Omental fat pad (tissue), 3 donors: ENCODE measurements at regions not wholly inside any gene's neighbourhood (a gene's known extent, or its start where the extent isn't known, plus 50 kb on each side); places are given as distances from the start of the nearest gene placed in this dataset.
"Not testable (repeated sequence)": the region's sequence is repeated elsewhere in the genome, so short reads cannot be mapped to it uniquely, and the experiment has no call there.

Source experiments
- ATAC-seq: fragments of 150-250 bp; one replicate; pipeline ENCODE4 v1.9.1; 2016; ENCODE audit warnings: mild to moderate bottlenecking, moderate library complexity; ENCODE audit not compliant: low FRiP score
- DNase-seq: peaks from one replicate; pipeline ENCODE4 v3.0.0-alpha.2; 2019; ENCODE audit warnings: low spot score
- TF ChIP-seq, protein P1 (sequence below), 3 donors: fragments of 450-650 bp; IDR thresholded peaks; one replicate each; pipeline ENCODE4 v1.5.1; 2016 to 2017; ENCODE audit warnings: antibody characterized with exemption in 3 of 3, mild to moderate bottlenecking in 3 of 3, moderate library complexity in 2 of 3

DNA sequence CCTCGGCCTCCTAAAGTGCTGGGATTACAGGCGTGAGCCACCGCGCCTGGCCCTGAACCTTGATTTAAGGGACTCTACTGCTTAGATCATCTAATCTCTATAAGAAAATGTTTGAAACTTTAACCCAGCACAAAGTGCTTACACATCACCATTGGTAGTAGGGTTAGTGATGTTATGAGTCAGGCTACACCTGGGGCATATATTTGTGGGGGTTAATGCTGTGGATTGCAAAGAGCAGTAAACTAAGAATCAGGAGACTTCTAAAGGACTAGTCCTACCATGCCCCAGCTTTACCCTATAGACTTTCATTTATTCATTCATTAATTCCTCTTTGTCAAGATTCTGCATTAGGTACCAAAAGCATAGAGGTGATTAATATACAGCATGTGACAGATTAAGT, 880.5 kb downstream of the TTLL7 start:
- DNase-seq (no peak), ATAC-seq (no peak)
- TF ChIP-seq, protein P1, sequence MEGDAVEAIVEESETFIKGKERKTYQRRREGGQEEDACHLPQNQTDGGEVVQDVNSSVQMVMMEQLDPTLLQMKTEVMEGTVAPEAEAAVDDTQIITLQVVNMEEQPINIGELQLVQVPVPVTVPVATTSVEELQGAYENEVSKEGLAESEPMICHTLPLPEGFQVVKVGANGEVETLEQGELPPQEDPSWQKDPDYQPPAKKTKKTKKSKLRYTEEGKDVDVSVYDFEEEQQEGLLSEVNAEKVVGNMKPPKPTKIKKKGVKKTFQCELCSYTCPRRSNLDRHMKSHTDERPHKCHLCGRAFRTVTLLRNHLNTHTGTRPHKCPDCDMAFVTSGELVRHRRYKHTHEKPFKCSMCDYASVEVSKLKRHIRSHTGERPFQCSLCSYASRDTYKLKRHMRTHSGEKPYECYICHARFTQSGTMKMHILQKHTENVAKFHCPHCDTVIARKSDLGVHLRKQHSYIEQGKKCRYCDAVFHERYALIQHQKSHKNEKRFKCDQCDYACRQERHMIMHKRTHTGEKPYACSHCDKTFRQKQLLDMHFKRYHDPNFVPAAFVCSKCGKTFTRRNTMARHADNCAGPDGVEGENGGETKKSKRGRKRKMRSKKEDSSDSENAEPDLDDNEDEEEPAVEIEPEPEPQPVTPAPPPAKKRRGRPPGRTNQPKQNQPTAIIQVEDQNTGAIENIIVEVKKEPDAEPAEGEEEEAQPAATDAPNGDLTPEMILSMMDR (IDR thresholded peaks at IDR 0.05) = no peak

DNA sequence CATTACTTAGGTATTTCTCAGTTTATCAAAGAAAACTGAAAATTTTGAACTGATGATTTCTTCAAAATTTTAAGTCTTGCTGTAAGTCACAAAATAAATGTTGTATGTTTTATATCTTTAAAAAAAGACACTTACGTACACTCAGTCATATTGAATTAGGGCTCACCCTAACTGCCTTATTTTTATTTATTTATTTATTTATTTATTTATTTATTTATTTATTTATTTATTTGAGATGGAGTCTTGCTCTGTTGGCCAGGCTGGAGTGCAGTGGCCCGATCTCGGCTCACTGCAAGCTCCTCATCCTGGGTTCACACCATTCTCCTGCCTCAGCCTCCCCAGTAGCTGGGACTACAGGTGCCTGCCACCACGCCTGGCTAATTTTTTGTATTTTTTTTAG, 881.9 kb downstream of the TTLL7 start:
- not testable (repeated sequence) for ATAC-seq, DNase-seq

DNA sequence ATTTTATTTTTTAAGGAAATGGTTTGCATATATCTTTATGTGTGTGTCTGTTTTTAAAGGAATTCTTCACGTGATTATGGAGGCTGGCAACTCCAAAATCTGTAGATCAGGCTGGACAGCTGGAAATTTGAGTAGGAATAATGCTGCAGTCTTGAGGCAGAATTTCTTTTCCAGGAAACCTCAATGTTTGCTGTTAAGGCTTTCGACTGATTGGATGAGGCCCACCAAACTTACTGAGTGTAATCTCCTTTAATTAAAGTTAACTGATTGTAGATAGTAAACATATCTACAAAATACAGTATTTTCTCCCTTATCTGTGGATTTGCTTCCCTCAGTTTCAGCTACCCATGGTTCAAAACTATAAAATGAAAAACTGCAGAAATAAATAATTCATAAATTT, 883.1 kb downstream of the TTLL7 start:
- DNase-seq = no peak
- ATAC-seq = no peak
- TF ChIP-seq, protein P1 (IDR thresholded peaks at IDR 0.05) = no peak

DNA sequence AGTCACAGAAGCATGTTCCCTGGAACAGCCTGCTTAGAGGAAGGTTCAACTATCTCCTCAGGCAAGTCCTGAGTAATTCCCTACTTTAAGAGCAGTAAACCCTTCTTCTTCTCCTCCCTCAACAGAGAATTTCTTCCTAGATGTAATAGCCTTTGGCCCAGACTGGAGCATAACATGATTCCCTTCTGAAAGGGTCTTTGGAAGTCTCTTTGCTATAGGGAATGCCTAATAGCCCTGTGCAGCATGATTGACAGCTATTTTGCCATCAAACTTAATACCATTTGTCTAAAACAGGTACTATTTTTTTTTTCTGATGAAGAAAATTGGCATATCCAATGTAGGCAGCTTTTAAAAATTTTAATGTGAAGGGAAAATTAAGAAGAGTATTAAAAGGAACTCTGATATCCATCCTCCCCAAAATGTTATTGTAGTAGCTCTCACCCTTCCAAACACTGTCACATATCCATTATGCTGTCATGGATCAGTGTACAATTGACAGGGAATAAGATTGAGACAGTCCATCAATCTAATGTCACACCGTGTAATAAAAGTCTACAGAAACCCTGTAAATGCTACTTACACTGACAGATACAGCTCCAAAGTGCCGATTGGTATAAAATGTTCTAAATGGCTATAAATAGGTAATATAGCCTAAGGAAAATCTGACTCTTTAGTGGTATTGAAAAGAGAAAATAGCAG, 884.6 kb downstream of the TTLL7 start:
- no peak for DNase-seq
- ATAC-seq = no peak
- TF ChIP-seq, protein P1 (IDR thresholded peaks at IDR 0.05) = no peak

DNA sequence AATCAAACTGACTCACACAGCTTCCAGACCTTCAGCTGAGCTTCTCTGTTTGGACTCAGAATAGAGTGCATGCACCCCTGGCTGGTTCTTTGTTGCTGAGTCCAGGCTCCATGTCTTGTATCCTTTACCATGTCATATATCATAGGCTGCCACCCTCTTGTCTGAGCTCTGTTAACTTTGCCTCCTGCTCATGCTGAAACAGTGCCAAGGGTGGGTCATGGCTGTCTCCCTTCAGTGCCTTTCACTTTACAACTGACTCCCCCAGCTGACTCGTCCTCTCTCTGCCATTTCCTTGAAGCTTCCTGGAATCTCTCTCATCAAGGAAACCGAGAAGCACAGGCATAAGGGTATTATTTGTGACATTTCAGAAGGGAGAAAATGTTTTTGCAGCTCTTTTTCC, 885.3 kb downstream of the TTLL7 start:
- no peak for ATAC-seq
- TF ChIP-seq, protein P1 (IDR thresholded peaks at IDR 0.05) = no peak
- no peak for DNase-seq

DNA sequence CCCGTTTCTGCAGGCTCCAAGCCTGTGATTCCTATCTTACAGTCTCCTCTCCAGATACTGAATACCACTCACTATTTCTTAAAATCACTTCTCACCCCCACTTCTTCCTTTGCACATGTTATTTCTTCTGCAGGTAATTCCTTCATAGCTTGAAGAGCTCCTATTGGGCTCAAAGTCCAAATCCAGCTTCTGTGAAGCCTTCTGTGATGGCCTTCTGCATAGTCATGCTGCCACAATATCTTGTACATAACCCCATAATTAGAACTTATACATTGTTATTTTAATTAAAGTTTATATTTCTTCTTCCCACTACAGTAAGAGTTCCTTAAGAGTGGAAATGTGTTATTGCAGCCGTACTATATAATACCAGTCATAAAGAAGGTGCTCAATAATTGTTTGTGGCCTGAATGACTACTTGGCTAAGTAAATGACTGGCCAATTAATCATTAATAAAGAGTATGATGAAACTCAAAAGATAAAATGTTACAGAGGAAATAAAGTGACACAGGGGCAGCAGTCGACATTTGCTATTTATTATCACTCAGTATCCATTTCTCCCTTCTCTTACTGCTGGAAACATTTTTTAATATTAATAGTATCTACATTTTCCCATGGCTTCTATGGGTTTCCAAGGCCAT, 886.6 kb downstream of the TTLL7 start:
- DNase-seq = no peak
- TF ChIP-seq, protein P1 (IDR thresholded peaks at IDR 0.05) = no peak
- ATAC-seq = no peak

DNA sequence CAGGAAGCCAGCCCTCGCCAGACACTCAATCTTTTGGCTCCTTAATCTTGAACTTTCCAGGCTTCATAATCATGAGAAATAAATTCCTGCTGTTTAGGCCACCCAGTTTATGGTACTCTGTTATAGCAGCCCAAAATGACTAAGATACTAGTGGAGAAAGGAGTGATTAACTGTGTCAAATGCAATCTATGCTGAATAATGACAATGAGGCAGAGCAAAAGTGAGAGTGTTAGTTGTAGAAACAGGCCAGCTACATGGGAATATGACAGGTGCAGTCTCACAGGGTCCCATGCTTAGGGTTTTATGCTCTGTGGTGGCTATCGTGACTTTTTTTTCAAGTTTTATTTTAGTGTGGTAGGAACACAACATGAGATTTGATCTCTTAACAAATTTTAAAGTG, 888.8 kb downstream of the TTLL7 start:
- TF ChIP-seq, protein P1 (IDR thresholded peaks at IDR 0.05) = no peak
- ATAC-seq (no peak), DNase-seq (no peak)
